Suprapubic skin (tissue), 4 donors: ENCODE measurements at regions not wholly inside any gene's neighbourhood (a gene's known extent, or its start where the extent isn't known, plus 50 kb on each side); places are given as distances from the start of the nearest gene placed in this dataset.

Source experiments
- CTCF ChIP-seq, 2 donors: fragments of 200-600 bp in 1 of 2; fragments of 450-650 bp in 1 of 2; sonication (generic) in 1 of 2; IDR thresholded peaks; one replicate each; pipeline ENCODE4 v1.5.1; 2016 to 2019; ENCODE audit warnings: antibody characterized with exemption in 2 of 2, mild to moderate bottlenecking in 1 of 2, moderate library complexity in 1 of 2
- EP300 ChIP-seq: sonication (generic); formaldehyde crosslinking; IDR thresholded peaks from one replicate; pipeline ENCODE4 v1.6.1; 2017; ENCODE audit warnings: antibody characterized with exemption
- POLR2A ChIP-seq, 2 donors: fragments of 450-650 bp; IDR thresholded peaks; one replicate each; pipeline ENCODE4 v1.6.1; 2017; ENCODE audit warnings: antibody characterized with exemption in 2 of 2, mild to moderate bottlenecking in 2 of 2, moderate library complexity in 2 of 2
- POLR2AphosphoS5 ChIP-seq, 3 donors: sonication (generic); formaldehyde crosslinking; IDR thresholded peaks; one replicate each; pipeline ENCODE4 v1.6.1; 2017; ENCODE audit warnings: antibody characterized with exemption in 3 of 3

- no peak for TF ChIP-seq POLR2A (IDR thresholded peaks at IDR 0.05)
- no peak for TF ChIP-seq CTCF (IDR thresholded peaks at IDR 0.05)
- no peak for TF ChIP-seq POLR2AphosphoS5 (IDR thresholded peaks at IDR 0.05)
- TF ChIP-seq EP300 = no peak
Measured at GRCh38 chr7:106603346-106603745, 57.6 kb downstream of the CCDC71L start.
